ENCODE measurements at regions not wholly inside any gene's neighbourhood (a gene's known extent, or its start where the extent isn't known, plus 50 kb on each side); places are given as distances from the start of the nearest gene placed in this dataset.

- DNase-seq (ENCODE audit: low read depth), result no peak
- TF ChIP-seq, protein P1, sequence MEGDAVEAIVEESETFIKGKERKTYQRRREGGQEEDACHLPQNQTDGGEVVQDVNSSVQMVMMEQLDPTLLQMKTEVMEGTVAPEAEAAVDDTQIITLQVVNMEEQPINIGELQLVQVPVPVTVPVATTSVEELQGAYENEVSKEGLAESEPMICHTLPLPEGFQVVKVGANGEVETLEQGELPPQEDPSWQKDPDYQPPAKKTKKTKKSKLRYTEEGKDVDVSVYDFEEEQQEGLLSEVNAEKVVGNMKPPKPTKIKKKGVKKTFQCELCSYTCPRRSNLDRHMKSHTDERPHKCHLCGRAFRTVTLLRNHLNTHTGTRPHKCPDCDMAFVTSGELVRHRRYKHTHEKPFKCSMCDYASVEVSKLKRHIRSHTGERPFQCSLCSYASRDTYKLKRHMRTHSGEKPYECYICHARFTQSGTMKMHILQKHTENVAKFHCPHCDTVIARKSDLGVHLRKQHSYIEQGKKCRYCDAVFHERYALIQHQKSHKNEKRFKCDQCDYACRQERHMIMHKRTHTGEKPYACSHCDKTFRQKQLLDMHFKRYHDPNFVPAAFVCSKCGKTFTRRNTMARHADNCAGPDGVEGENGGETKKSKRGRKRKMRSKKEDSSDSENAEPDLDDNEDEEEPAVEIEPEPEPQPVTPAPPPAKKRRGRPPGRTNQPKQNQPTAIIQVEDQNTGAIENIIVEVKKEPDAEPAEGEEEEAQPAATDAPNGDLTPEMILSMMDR (conservative IDR thresholded peaks at IDR 0.05; ENCODE audit: low read depth, low read length), result no peak
- H3K4me3 ChIP-seq (ENCODE audit: low read depth, low read length), result no peak overlapping the region
These were observed 156.1 kb downstream of the DLL1 start for GRCh38 chr6:170134471-170135440.

- TF ChIP-seq, protein P1 (conservative IDR thresholded peaks at IDR 0.05; ENCODE audit: low read depth, low read length), result no peak
- no peak for DNase-seq (ENCODE audit: low read depth)
These were observed 156.8 kb downstream of the DLL1 start for GRCh38 chr6:170134031-170134470.

DNA sequence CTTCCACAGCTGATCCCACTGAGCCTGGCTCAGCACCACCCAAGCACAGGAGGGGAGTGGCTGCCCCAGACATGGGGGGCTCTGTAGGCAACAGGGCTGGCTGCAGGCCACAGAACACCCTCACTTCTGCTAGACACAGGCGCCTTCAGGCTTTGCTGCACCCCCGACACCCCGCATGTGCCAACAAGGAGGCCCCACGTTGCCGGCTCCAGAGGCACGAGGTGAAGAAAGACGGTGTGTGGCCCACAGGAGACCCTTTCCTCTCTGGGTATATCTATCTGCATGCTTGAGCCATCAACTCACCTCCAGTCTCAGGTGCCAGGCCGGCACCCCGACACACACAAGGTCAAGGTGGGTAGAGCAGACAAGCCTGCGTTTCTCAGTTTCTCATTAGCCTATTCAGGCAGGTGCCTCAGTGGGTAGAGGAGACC, 158.3 kb downstream of the DLL1 start:
- TF ChIP-seq, protein P1 (conservative IDR thresholded peaks at IDR 0.05; ENCODE audit: low read depth, low read length), result no peak
- DNase-seq (ENCODE audit: low read depth), result no peak
- H3K4me3 ChIP-seq (ENCODE audit: low read depth, low read length), result no peak overlapping the region

More at GRCh38 chr6:170134031-170134470, 156.8 kb downstream of the DLL1 start:
- H3K4me3 ChIP-seq (ENCODE audit: low read depth, low read length), result no peak overlapping the region

- no peak for DNase-seq (ENCODE audit: low read depth)
- no peak overlapping the region for H3K4me3 ChIP-seq (ENCODE audit: low read depth, low read length)
- TF ChIP-seq, protein P1 (conservative IDR thresholded peaks at IDR 0.05; ENCODE audit: low read depth, low read length), result no peak
These were observed 158.8 kb downstream of the DLL1 start for GRCh38 chr6:170132011-170132521.

DNA sequence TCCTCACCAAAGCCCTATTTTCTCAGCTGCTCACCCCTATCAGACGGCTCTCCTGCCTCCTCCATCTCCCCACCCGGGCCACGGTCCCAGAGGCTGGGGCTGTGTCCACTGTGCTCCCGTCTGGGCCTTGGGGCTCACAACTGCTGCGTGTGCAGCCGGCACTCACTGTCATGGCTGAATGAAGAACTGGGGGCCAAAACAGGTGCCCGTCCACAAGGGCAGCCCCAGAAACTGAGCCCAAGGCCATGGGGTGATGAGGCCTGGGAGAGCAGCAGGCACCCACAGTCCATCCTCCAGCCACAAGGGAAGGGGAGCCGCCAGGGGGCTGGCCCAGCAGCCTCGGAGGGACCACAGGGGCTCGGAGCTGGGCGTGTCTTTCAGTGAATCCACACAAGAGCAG, 159.5 kb downstream of the DLL1 start:
- no peak overlapping the region for H3K4me3 ChIP-seq (ENCODE audit: low read depth, low read length)
- TF ChIP-seq, protein P1 (conservative IDR thresholded peaks at IDR 0.05; ENCODE audit: low read depth, low read length), result no peak
- DNase-seq (ENCODE audit: low read depth), result no peak

GRCh38 chr6:170130771-170131241, 160.1 kb downstream of the DLL1 start:
- DNase-seq (ENCODE audit: low read depth), result no peak
- H3K4me3 ChIP-seq (ENCODE audit: low read depth, low read length), result no peak overlapping the region
- TF ChIP-seq, protein P1 (conservative IDR thresholded peaks at IDR 0.05; ENCODE audit: low read depth, low read length), result no peak
